Mesenchymal stem cell (in vitro differentiated cells and primary cell): ENCODE measurements at regions not wholly inside any gene's neighbourhood (a gene's known extent, or its start where the extent isn't known, plus 50 kb on each side); places are given as distances from the start of the nearest gene placed in this dataset.
"Not testable (repeated sequence)": the region's sequence is repeated elsewhere in the genome, so short reads cannot be mapped to it uniquely, and the experiment has no call there.

Experiments used
- DNase-seq: peaks from one replicate; pipeline ENCODE4 v3.0.0-alpha.2; 2013
- H2AFZ ChIP-seq: one replicate; pipeline ENCODE4 v1.6.1; 2013; ENCODE audit warnings: low read depth, mild to moderate bottlenecking, control low read depth, inconsistent platforms, low read length, moderate library complexity
- H2AK5ac ChIP-seq: 2 replicates; pipeline ENCODE4 v1.6.1; 2013; ENCODE audit warnings: low read length, moderate library complexity, mild to moderate bottlenecking, inconsistent platforms; ENCODE audit not compliant: severe bottlenecking
- H2BK120ac ChIP-seq: one replicate; pipeline ENCODE4 v1.6.1; 2013; ENCODE audit warnings: low read depth, mild to moderate bottlenecking, inconsistent platforms, low read length, moderate library complexity
- H2BK12ac ChIP-seq, 2 experiments: one replicate each; pipeline ENCODE4 v1.6.1; 2013; ENCODE audit warnings: inconsistent platforms in 2 of 2, low read length in 2 of 2, mild to moderate bottlenecking in 2 of 2, moderate library complexity in 2 of 2, control low read depth in 1 of 2
- H2BK15ac ChIP-seq: one replicate; pipeline ENCODE4 v1.6.1; 2013; ENCODE audit warnings: mild to moderate bottlenecking, low read depth, inconsistent platforms; ENCODE audit not compliant: poor library complexity, severe bottlenecking
- H2BK5ac ChIP-seq: 2 replicates; pipeline ENCODE4 v1.6.1; 2013; ENCODE audit warnings: low read depth, mild to moderate bottlenecking, low read length, control low read depth, inconsistent platforms; ENCODE audit not compliant: poor library complexity, severe bottlenecking
- H3K14ac ChIP-seq, 2 experiments: one replicate each; pipeline ENCODE4 v1.6.1; 2013; ENCODE audit warnings: inconsistent platforms in 2 of 2, low read length in 2 of 2, control low read depth in 1 of 2, mild to moderate bottlenecking in 1 of 2, moderate library complexity in 1 of 2
- H3K18ac ChIP-seq, 2 experiments: one replicate each; pipeline ENCODE4 v1.6.1; 2013; ENCODE audit warnings: inconsistent platforms in 2 of 2, low read length in 2 of 2, control low read depth in 1 of 2, low read depth in 1 of 2, mild to moderate bottlenecking in 1 of 2
- H3K23ac ChIP-seq, 2 experiments: one replicate each; pipeline ENCODE4 v1.6.1; 2013; ENCODE audit warnings: inconsistent platforms in 2 of 2, low read length in 2 of 2, mild to moderate bottlenecking in 2 of 2, moderate library complexity in 2 of 2, control low read depth in 1 of 2
- H3K27ac ChIP-seq: 2 replicates; pipeline ENCODE4 v1.5.1; 2013; ENCODE audit warnings: mild to moderate bottlenecking, moderate library complexity, low read length, control low read depth, inconsistent platforms; ENCODE audit not compliant: poor library complexity, severe bottlenecking
- H3K27me3 ChIP-seq, 2 experiments: 2 replicates each; pipeline versions ENCODE4 v1.6.1 to v1.7.0; 2013; ENCODE audit warnings: low read length in 2 of 2, mild to moderate bottlenecking in 2 of 2, moderate library complexity in 2 of 2, control low read depth in 1 of 2, inconsistent platforms in 1 of 2; ENCODE audit not compliant: control insufficient read depth in 1 of 2, insufficient read depth in 1 of 2
- H3K36me3 ChIP-seq, 2 experiments: 2 replicates each; pipeline versions ENCODE4 v1.6.1 to v1.7.0; 2013; ENCODE audit warnings: low read length in 2 of 2, control low read depth in 1 of 2, inconsistent platforms in 1 of 2, low read depth in 1 of 2, mild to moderate bottlenecking in 1 of 2; ENCODE audit not compliant: insufficient read depth in 2 of 2, control insufficient read depth in 1 of 2
- H3K4ac ChIP-seq, 2 experiments: one replicate each; pipeline ENCODE4 v1.6.1; 2013; ENCODE audit warnings: inconsistent platforms in 2 of 2, low read length in 2 of 2, mild to moderate bottlenecking in 2 of 2, moderate library complexity in 2 of 2, control low read depth in 1 of 2, low read depth in 1 of 2
- H3K4me1 ChIP-seq: 2 replicates; pipeline ENCODE4 v1.6.1; 2013; ENCODE audit warnings: low read depth, low read length, control low read depth; ENCODE audit not compliant: control insufficient read depth, insufficient read depth
- H3K4me2 ChIP-seq: 2 replicates; pipeline ENCODE4 v1.6.1; 2013; ENCODE audit warnings: low read length, mild to moderate bottlenecking, inconsistent platforms; ENCODE audit not compliant: poor library complexity, severe bottlenecking
- H3K4me3 ChIP-seq, 2 experiments: 2 replicates each; pipeline versions ENCODE4 v1.5.1 to v1.7.0; 2013; ENCODE audit warnings: low read length in 2 of 2, mild to moderate bottlenecking in 2 of 2, control low read depth in 1 of 2, low read depth in 1 of 2; ENCODE audit not compliant: insufficient read depth in 1 of 2
- H3K79me1 ChIP-seq: replicated peaks from 2 replicates; pipeline ENCODE4 v1.6.1; 2013; ENCODE audit warnings: mild to moderate bottlenecking, control low read depth, low read length, inconsistent platforms; ENCODE audit not compliant: poor library complexity, severe bottlenecking
- H3K9ac ChIP-seq: 2 replicates; pipeline ENCODE4 v1.7.0; 2013; ENCODE audit warnings: mild to moderate bottlenecking, low read length, moderate library complexity
- H3K9me3 ChIP-seq: 2 replicates; pipeline ENCODE4 v1.7.0; 2013; ENCODE audit warnings: mild to moderate bottlenecking, low read length; ENCODE audit not compliant: control insufficient read depth
- H4K8ac ChIP-seq: one replicate; pipeline ENCODE4 v1.6.1; 2013; ENCODE audit warnings: inconsistent platforms, mild to moderate bottlenecking, low read length, moderate library complexity
- H4K91ac ChIP-seq: one replicate; pipeline ENCODE4 v1.6.1; 2013; ENCODE audit warnings: mild to moderate bottlenecking, low read length, inconsistent platforms
- WGBS: methylation state at CpG from one replicate; pipeline ENCODE4 v1.1.7; 2013; ENCODE audit warnings: mixed read lengths; 5-methylcytosine and 5-hydroxymethylcytosine counted together

- H3K9ac ChIP-seq, H3K27ac ChIP-seq, H2AK5ac ChIP-seq, H3K79me1 ChIP-seq, H3K18ac ChIP-seq, H3K23ac ChIP-seq, H2AFZ ChIP-seq, H2BK15ac ChIP-seq, H3K4me1 ChIP-seq, H2BK120ac ChIP-seq, H2BK5ac ChIP-seq, H3K36me3 ChIP-seq, H3K4ac ChIP-seq, H4K8ac ChIP-seq, H3K27me3 ChIP-seq, H3K9me3 ChIP-seq, H2BK12ac ChIP-seq, H4K91ac ChIP-seq, H3K14ac ChIP-seq: not testable (repeated sequence)
- Histone ChIP-seq H3K4me2 (peak overlapping the region; percentile 43), H3K4me3 (peak overlapping the region; percentile 50 to 56)
- DNase-seq = peak; percentile 73
- no CpG with 5 or more reads among the region's 69 CpGs for WGBS
Observed at GRCh38 chr1:149390173-149390926, 84.5 kb upstream of the NBPF19 start.

- H2AK5ac ChIP-seq, H2BK12ac ChIP-seq, H3K27me3 ChIP-seq, H3K9me3 ChIP-seq, H2BK5ac ChIP-seq, H3K18ac ChIP-seq, H3K27ac ChIP-seq, H2BK120ac ChIP-seq, H4K8ac ChIP-seq, H4K91ac ChIP-seq, H3K36me3 ChIP-seq, H3K79me1 ChIP-seq, H3K4ac ChIP-seq, H3K9ac ChIP-seq, H3K4me1 ChIP-seq, DNase-seq, H2BK15ac ChIP-seq, H3K4me2 ChIP-seq, H3K23ac ChIP-seq, H3K14ac ChIP-seq, H2AFZ ChIP-seq: not testable (repeated sequence)
- H3K4me3 ChIP-seq = peak overlapping the region in 1 of 2 experiments; percentile 50
- no CpG with 5 or more reads among the region's 43 CpGs for WGBS
Observed at GRCh38 chr1:149390931-149391330, 83.9 kb upstream of the NBPF19 start.

GRCh38 chr1:149395802-149396201 lies 79.0 kb upstream of the NBPF19 start:
- not testable (repeated sequence) for H3K4ac ChIP-seq, H2BK5ac ChIP-seq, H2BK15ac ChIP-seq, H3K4me1 ChIP-seq, H2BK120ac ChIP-seq, H3K9me3 ChIP-seq, H2AK5ac ChIP-seq, H2BK12ac ChIP-seq, H3K4me3 ChIP-seq, H3K27me3 ChIP-seq, H4K91ac ChIP-seq, H4K8ac ChIP-seq, H3K18ac ChIP-seq, H3K27ac ChIP-seq, DNase-seq, H3K4me2 ChIP-seq, H2AFZ ChIP-seq, H3K79me1 ChIP-seq, H3K9ac ChIP-seq, H3K36me3 ChIP-seq, H3K14ac ChIP-seq, H3K23ac ChIP-seq
- no CpG with 5 or more reads among the region's 2 CpGs for WGBS

- not testable (repeated sequence) for H3K9ac ChIP-seq, H4K91ac ChIP-seq, H3K4me1 ChIP-seq, H3K79me1 ChIP-seq, H3K4ac ChIP-seq, H3K4me2 ChIP-seq, H3K9me3 ChIP-seq, DNase-seq, H3K27ac ChIP-seq, H3K27me3 ChIP-seq, H3K4me3 ChIP-seq, H3K14ac ChIP-seq, H2AK5ac ChIP-seq, H2BK5ac ChIP-seq, H3K36me3 ChIP-seq, H2BK15ac ChIP-seq, H2BK12ac ChIP-seq, H2BK120ac ChIP-seq, H4K8ac ChIP-seq, H3K23ac ChIP-seq, H2AFZ ChIP-seq, H3K18ac ChIP-seq
- 88% methylated on average over 3 of the region's 6 CpGs for WGBS
Observed at GRCh38 chr1:149398527-149398926, 76.3 kb upstream of the NBPF19 start.
